GM23338 (cell line): ENCODE measurements at regions not wholly inside any gene's neighbourhood (a gene's known extent, or its start where the extent isn't known, plus 50 kb on each side); places are given as distances from the start of the nearest gene placed in this dataset.
A peak's percentile ranks its signal among the peaks of the same experiment; 100 is the strongest.

Experiments used
- ATAC-seq: fragments of 200-7000 bp; cut with Tn5 transposase; 3 replicates; pipeline ENCODE4 v1.9.1; 2020
- DNase-seq: peaks from one replicate; pipeline ENCODE4 v3.0.0-alpha.2; 2015; ENCODE audit warnings: low spot score
- H2AFZ ChIP-seq: fragments of 200-600 bp; sonication (generic); 2 replicates; pipeline ENCODE4 v1.8.0; 2016; ENCODE audit warnings: antibody characterized with exemption, mild to moderate bottlenecking, moderate library complexity
- H3F3A ChIP-seq: fragments of 200-600 bp; sonication (generic); replicated peaks from 2 replicates; pipeline ENCODE4 v1.8.0; 2017; ENCODE audit warnings: antibody characterized with exemption, mixed run types, low read depth
- H3K27ac ChIP-seq: fragments of 200-600 bp; sonication (generic); 2 replicates; pipeline ENCODE4 v1.6.1; 2016; ENCODE audit warnings: low read depth
- H3K27me3 ChIP-seq: fragments of 200-600 bp; sonication (generic); 2 replicates; pipeline ENCODE4 v1.8.0; 2016; ENCODE audit warnings: mild to moderate bottlenecking, mixed run types, moderate library complexity; ENCODE audit not compliant: insufficient read depth
- H3K36me3 ChIP-seq: fragments of 200-600 bp; sonication (generic); 2 replicates; pipeline ENCODE4 v1.8.0; 2016; ENCODE audit warnings: mild to moderate bottlenecking; ENCODE audit not compliant: insufficient read depth
- H3K4me1 ChIP-seq: fragments of 200-600 bp; sonication (generic); 2 replicates; pipeline ENCODE4 v1.8.0; 2016; ENCODE audit warnings: mild to moderate bottlenecking, moderate library complexity; ENCODE audit not compliant: insufficient read depth
- H3K4me2 ChIP-seq: fragments of 200-600 bp; sonication (generic); 2 replicates; pipeline ENCODE4 v1.7.1; 2017; ENCODE audit warnings: mixed run types
- H3K4me3 ChIP-seq: fragments of 200-600 bp; sonication (generic); 2 replicates; pipeline ENCODE4 v1.6.1; 2016; ENCODE audit warnings: mixed run types
- H3K79me2 ChIP-seq: fragments of 200-600 bp; sonication (generic); replicated peaks from 2 replicates; pipeline ENCODE4 v1.8.0; 2017; ENCODE audit warnings: mild to moderate bottlenecking; ENCODE audit not compliant: insufficient read depth
- H3K9me2 ChIP-seq: fragments of 200-600 bp; sonication (generic); 2 replicates; pipeline ENCODE4 v1.8.0; 2017; ENCODE audit not compliant: insufficient read depth
- H4K20me1 ChIP-seq: fragments of 200-600 bp; sonication (generic); replicated peaks from 2 replicates; pipeline ENCODE4 v1.8.0; 2017; ENCODE audit warnings: mild to moderate bottlenecking; ENCODE audit not compliant: insufficient read depth
- H3K27ac Mint-ChIP-seq: 2 replicates; pipeline ENCODE4 v1.8.0; 2020; ENCODE audit warnings: inconsistent platforms, mild to moderate bottlenecking, moderate library complexity, mixed read lengths
- H3K27me3 Mint-ChIP-seq: 3 replicates; pipeline ENCODE4 v1.8.0; 2022; ENCODE audit warnings: low read depth, mild to moderate bottlenecking, moderate library complexity, mixed read lengths, inconsistent platforms; ENCODE audit not compliant: insufficient read depth, poor library complexity
- H3K36me3 Mint-ChIP-seq: 3 replicates; pipeline ENCODE4 v1.8.0; 2021; ENCODE audit warnings: low read depth, mild to moderate bottlenecking, inconsistent platforms, moderate library complexity, mixed read lengths
- H3K4me1 Mint-ChIP-seq: 3 replicates; pipeline ENCODE4 v1.8.0; 2020; ENCODE audit warnings: mild to moderate bottlenecking, inconsistent platforms, mixed read lengths
- H3K4me3 Mint-ChIP-seq: 3 replicates; pipeline ENCODE4 v1.8.0; 2021; ENCODE audit warnings: moderate library complexity, mild to moderate bottlenecking, inconsistent platforms, mixed read lengths
- H3K9me3 Mint-ChIP-seq: 3 replicates; pipeline ENCODE4 v1.8.0; 2020; ENCODE audit warnings: moderate library complexity, mild to moderate bottlenecking, inconsistent platforms, mixed read lengths
- CREB1 ChIP-seq: fragments of 250-450 bp; sonication (Bioruptor Pico); IDR thresholded peaks from 2 replicates; pipeline ENCODE4 v1.5.0; 2020; ENCODE audit warnings: low read depth, mild to moderate bottlenecking, moderate library complexity
- EZH2 ChIP-seq: fragments of 200-600 bp; sonication (generic); IDR thresholded peaks from one replicate; pipeline ENCODE4 v1.8.0; 2017; ENCODE audit warnings: antibody characterized with exemption, mild to moderate bottlenecking, low read depth; ENCODE audit not compliant: unreplicated experiment
- EZH2phosphoT487 ChIP-seq: fragments of 200-600 bp; sonication (generic); IDR thresholded peaks from one replicate; pipeline ENCODE4 v1.8.1; 2018; ENCODE audit warnings: antibody characterized with exemption; ENCODE audit not compliant: unreplicated experiment
- JUNB ChIP-seq: IDR thresholded peaks from one replicate; pipeline ENCODE4 v1.6.1; 2016; ENCODE audit warnings: antibody characterized with exemption; ENCODE audit not compliant: unreplicated experiment
- NANOG ChIP-seq: IDR thresholded peaks from 2 replicates; pipeline ENCODE4 v1.6.1; 2016; ENCODE audit warnings: antibody characterized with exemption, borderline replicate concordance
- POLR2AphosphoS5 ChIP-seq: IDR thresholded peaks from 2 replicates; pipeline ENCODE4 v1.6.1; 2016; ENCODE audit warnings: antibody characterized with exemption, low read depth
- STAT1 ChIP-seq: IDR thresholded peaks from one replicate; pipeline ENCODE4 v1.6.1; 2016; ENCODE audit warnings: antibody characterized with exemption; ENCODE audit not compliant: unreplicated experiment
- ZNF114 ChIP-seq: fragments of 250-450 bp; sonication (Bioruptor Pico); IDR thresholded peaks from 2 replicates; pipeline ENCODE4 v1.5.0; 2020; ENCODE audit warnings: mild to moderate bottlenecking, moderate library complexity
- ZNF331 ChIP-seq: fragments of 250-450 bp; sonication (Bioruptor Pico); IDR thresholded peaks from 2 replicates; pipeline ENCODE4 v1.5.0; 2020; ENCODE audit warnings: low read depth, mild to moderate bottlenecking, moderate library complexity
- TF ChIP-seq, protein P1 (sequence below): IDR thresholded peaks from one replicate; pipeline ENCODE4 v1.6.1; 2018; ENCODE audit warnings: antibody characterized with exemption; ENCODE audit not compliant: unreplicated experiment
- TF ChIP-seq, protein P2 (sequence below): fragments of 250-450 bp; sonication (Bioruptor Pico); IDR thresholded peaks from 2 replicates; pipeline ENCODE4 v1.5.0; 2020; ENCODE audit warnings: mild to moderate bottlenecking, moderate library complexity
- TF ChIP-seq, protein P3 (sequence below): IDR thresholded peaks from 2 replicates; pipeline ENCODE4 v1.6.1; 2016; ENCODE audit warnings: antibody characterized with exemption
- TF ChIP-seq, protein P4 (sequence below), 2 experiments: fragments of 200-600 bp in 1 of 2; sonication (generic) in 1 of 2; conservative IDR thresholded peaks; 2 replicates each; pipeline versions ENCODE4 v1.5.1 to v1.6.1; 2016 to 2017; ENCODE audit warnings: antibody characterized with exemption in 2 of 2, low read depth in 2 of 2, mild to moderate bottlenecking in 2 of 2, moderate library complexity in 1 of 2

DNA sequence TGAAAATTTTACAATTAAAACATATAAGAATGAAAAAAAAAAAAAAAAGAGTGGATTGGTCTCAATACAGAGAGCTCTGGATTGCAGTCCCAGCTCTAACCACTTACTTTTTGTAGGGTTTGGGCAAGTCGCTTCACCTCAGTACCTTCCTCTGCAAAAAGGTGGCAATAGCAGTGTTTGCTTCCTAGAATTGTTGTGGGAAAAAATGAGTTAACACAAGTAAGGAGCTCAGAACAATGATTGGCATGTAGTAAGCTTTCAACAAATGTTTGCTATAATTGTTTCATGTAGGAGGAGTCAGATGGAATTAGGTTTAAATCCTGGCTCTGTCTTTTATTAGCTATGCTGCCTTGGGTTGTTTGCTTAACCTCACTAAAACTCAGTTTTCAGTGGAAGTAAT is 425.2 kb upstream of the TBL1XR1 start:
- H3K9me2 ChIP-seq, result no peaks in the 10 kb centered on the region
- peak; percentile 73 for ATAC-seq
- H3K4me1 ChIP-seq, result 0 out of 2 replicates have a peak, but pooled peaks cover 6% of the 10 kb centered on the region
- H3K27ac ChIP-seq, result no peak overlapping the region
- no peak overlapping the region for H3K4me3 ChIP-seq
- peak; percentile 24 for DNase-seq
- no peaks in the 10 kb centered on the region for H3K27me3 ChIP-seq
- no peak overlapping the region for H3K4me2 ChIP-seq
- Mint-ChIP-seq H3K36me3 (no peaks in the 10 kb centered on the region), H3K4me3 (no peak overlapping the region), H3K4me1 (peaks cover 10% of the 10 kb centered on the region), H3K27me3 (no peaks in the 10 kb centered on the region), H3K9me3 (no peaks in the 10 kb centered on the region), H3K27ac (no peak overlapping the region)
- no peaks in the 10 kb centered on the region for H3F3A ChIP-seq
- no peaks in the 10 kb centered on the region for H3K79me2 ChIP-seq
- TF ChIP-seq EZH2 (no peak), EZH2phosphoT487 (no peak), JUNB (no peak), ZNF114 (no peak), ZNF331 (no peak), POLR2AphosphoS5 (no peak), CREB1 (no peak), STAT1 (no peak), NANOG (no peak)
- TF ChIP-seq, protein P1, sequence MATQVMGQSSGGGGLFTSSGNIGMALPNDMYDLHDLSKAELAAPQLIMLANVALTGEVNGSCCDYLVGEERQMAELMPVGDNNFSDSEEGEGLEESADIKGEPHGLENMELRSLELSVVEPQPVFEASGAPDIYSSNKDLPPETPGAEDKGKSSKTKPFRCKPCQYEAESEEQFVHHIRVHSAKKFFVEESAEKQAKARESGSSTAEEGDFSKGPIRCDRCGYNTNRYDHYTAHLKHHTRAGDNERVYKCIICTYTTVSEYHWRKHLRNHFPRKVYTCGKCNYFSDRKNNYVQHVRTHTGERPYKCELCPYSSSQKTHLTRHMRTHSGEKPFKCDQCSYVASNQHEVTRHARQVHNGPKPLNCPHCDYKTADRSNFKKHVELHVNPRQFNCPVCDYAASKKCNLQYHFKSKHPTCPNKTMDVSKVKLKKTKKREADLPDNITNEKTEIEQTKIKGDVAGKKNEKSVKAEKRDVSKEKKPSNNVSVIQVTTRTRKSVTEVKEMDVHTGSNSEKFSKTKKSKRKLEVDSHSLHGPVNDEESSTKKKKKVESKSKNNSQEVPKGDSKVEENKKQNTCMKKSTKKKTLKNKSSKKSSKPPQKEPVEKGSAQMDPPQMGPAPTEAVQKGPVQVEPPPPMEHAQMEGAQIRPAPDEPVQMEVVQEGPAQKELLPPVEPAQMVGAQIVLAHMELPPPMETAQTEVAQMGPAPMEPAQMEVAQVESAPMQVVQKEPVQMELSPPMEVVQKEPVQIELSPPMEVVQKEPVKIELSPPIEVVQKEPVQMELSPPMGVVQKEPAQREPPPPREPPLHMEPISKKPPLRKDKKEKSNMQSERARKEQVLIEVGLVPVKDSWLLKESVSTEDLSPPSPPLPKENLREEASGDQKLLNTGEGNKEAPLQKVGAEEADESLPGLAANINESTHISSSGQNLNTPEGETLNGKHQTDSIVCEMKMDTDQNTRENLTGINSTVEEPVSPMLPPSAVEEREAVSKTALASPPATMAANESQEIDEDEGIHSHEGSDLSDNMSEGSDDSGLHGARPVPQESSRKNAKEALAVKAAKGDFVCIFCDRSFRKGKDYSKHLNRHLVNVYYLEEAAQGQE, result no peak
- TF ChIP-seq, protein P2, sequence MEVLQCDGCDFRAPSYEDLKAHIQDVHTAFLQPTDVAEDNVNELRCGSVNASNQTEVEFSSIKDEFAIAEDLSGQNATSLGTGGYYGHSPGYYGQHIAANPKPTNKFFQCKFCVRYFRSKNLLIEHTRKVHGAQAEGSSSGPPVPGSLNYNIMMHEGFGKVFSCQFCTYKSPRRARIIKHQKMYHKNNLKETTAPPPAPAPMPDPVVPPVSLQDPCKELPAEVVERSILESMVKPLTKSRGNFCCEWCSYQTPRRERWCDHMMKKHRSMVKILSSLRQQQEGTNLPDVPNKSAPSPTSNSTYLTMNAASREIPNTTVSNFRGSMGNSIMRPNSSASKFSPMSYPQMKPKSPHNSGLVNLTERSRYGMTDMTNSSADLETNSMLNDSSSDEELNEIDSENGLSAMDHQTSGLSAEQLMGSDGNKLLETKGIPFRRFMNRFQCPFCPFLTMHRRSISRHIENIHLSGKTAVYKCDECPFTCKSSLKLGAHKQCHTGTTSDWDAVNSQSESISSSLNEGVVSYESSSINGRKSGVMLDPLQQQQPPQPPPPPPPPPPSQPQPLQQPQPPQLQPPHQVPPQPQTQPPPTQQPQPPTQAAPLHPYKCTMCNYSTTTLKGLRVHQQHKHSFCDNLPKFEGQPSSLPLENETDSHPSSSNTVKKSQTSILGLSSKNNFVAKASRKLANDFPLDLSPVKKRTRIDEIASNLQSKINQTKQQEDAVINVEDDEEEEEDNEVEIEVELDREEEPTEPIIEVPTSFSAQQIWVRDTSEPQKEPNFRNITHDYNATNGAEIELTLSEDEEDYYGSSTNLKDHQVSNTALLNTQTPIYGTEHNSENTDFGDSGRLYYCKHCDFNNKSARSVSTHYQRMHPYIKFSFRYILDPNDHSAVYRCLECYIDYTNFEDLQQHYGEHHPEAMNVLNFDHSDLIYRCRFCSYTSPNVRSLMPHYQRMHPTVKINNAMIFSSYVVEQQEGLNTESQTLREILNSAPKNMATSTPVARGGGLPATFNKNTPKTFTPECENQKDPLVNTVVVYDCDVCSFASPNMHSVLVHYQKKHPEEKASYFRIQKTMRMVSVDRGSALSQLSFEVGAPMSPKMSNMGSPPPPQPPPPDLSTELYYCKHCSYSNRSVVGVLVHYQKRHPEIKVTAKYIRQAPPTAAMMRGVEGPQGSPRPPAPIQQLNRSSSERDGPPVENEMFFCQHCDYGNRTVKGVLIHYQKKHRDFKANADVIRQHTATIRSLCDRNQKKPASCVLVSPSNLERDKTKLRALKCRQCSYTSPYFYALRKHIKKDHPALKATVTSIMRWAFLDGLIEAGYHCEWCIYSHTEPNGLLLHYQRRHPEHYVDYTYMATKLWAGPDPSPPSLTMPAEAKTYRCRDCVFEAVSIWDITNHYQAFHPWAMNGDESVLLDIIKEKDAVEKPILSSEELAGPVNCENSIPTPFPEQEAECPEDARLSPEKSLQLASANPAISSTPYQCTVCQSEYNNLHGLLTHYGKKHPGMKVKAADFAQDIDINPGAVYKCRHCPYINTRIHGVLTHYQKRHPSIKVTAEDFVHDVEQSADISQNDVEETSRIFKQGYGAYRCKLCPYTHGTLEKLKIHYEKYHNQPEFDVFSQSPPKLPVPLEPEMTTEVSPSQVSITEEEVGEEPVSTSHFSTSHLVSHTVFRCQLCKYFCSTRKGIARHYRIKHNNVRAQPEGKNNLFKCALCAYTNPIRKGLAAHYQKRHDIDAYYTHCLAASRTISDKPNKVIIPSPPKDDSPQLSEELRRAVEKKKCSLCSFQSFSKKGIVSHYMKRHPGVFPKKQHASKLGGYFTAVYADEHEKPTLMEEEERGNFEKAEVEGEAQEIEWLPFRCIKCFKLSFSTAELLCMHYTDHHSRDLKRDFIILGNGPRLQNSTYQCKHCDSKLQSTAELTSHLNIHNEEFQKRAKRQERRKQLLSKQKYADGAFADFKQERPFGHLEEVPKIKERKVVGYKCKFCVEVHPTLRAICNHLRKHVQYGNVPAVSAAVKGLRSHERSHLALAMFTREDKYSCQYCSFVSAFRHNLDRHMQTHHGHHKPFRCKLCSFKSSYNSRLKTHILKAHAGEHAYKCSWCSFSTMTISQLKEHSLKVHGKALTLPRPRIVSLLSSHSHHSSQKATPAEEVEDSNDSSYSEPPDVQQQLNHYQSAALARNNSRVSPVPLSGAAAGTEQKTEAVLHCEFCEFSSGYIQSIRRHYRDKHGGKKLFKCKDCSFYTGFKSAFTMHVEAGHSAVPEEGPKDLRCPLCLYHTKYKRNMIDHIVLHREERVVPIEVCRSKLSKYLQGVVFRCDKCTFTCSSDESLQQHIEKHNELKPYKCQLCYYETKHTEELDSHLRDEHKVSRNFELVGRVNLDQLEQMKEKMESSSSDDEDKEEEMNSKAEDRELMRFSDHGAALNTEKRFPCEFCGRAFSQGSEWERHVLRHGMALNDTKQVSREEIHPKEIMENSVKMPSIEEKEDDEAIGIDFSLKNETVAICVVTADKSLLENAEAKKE (CRISPR knock-in tag), result no peak
- TF ChIP-seq, protein P3, sequence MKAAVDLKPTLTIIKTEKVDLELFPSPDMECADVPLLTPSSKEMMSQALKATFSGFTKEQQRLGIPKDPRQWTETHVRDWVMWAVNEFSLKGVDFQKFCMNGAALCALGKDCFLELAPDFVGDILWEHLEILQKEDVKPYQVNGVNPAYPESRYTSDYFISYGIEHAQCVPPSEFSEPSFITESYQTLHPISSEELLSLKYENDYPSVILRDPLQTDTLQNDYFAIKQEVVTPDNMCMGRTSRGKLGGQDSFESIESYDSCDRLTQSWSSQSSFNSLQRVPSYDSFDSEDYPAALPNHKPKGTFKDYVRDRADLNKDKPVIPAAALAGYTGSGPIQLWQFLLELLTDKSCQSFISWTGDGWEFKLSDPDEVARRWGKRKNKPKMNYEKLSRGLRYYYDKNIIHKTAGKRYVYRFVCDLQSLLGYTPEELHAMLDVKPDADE, result no peak
- TF ChIP-seq, protein P4, sequence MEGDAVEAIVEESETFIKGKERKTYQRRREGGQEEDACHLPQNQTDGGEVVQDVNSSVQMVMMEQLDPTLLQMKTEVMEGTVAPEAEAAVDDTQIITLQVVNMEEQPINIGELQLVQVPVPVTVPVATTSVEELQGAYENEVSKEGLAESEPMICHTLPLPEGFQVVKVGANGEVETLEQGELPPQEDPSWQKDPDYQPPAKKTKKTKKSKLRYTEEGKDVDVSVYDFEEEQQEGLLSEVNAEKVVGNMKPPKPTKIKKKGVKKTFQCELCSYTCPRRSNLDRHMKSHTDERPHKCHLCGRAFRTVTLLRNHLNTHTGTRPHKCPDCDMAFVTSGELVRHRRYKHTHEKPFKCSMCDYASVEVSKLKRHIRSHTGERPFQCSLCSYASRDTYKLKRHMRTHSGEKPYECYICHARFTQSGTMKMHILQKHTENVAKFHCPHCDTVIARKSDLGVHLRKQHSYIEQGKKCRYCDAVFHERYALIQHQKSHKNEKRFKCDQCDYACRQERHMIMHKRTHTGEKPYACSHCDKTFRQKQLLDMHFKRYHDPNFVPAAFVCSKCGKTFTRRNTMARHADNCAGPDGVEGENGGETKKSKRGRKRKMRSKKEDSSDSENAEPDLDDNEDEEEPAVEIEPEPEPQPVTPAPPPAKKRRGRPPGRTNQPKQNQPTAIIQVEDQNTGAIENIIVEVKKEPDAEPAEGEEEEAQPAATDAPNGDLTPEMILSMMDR (conservative IDR thresholded peaks at IDR 0.05; ENCODE audit: low read depth in 2 of 2), result no peak
- no peak overlapping the region for H2AFZ ChIP-seq
- H3K36me3 ChIP-seq, result no peaks in the 10 kb centered on the region
- H4K20me1 ChIP-seq, result no peaks in the 10 kb centered on the region
